ENCODE measurements at regions not wholly inside any gene's neighbourhood (a gene's known extent, or its start where the extent isn't known, plus 50 kb on each side); places are given as distances from the start of the nearest gene placed in this dataset.

DNA sequence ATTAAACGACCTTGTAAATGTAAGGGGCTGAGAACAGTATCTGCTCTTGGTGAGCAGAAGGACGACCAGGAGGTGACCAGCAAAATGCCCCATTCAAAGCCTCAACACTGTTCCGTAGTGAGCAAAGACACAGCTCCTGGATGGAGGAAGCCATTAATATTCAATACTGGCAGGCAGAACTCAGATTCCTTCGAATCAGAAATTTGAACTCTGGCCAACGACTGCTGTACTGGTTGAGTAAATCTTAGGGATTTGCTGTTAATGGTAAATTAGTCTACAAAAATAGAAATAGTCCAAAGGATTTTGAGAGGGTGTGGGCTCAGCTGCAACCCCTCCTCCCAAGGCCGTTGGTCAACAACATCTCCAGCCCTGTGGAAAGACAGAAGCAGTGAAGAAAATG is 130.5 kb upstream of the PFKP start:
- Histone ChIP-seq H2BK5ac (ENCODE audit: insufficient read length, low read length) (no peak overlapping the region), H3T11ph (ENCODE audit: low read length) (no peak overlapping the region), H3K4me1 (ENCODE audit: insufficient read depth, low read length) (peaks cover 2% of the 10 kb centered on the region; the same call in 1 of the 2 replicates), H4K91ac (ENCODE audit: insufficient read length, low read depth, low read length) (no peak overlapping the region), H4K8ac (replicated peaks; ENCODE audit: insufficient read length, low read depth, low read length) (no peak overlapping the region), H3K14ac (ENCODE audit: insufficient read depth, low read length) (no peak overlapping the region), H3K27me3 (ENCODE audit: insufficient read depth, low read length) (no peaks in the 10 kb centered on the region), H2BK12ac (ENCODE audit: insufficient read length, low read depth, low read length) (no peak overlapping the region), H3K79me2 (ENCODE audit: insufficient read depth, low read length) (no peaks in the 10 kb centered on the region), H3K23me2 (ENCODE audit: insufficient read length, low read depth, low read length, poor library complexity, severe bottlenecking) (no peaks in the 10 kb centered on the region), H3K4ac (ENCODE audit: low read depth, low read length) (no peak overlapping the region), H3K79me1 (ENCODE audit: insufficient read depth, low read depth, low read length, poor library complexity, severe bottlenecking) (no peaks in the 10 kb centered on the region), H4K5ac (ENCODE audit: insufficient read length, low read depth, low read length) (no peak overlapping the region), H2AFZ (ENCODE audit: low read length) (no peak overlapping the region), H3K23ac (ENCODE audit: insufficient read length, low read depth, low read length) (no peak overlapping the region), H2BK15ac (ENCODE audit: low read depth, low read length) (no peak overlapping the region), H3K27ac (ENCODE audit: insufficient read length, low read depth, low read length) (no peak overlapping the region), H3K9ac (ENCODE audit: extremely low read depth, insufficient read length, low read length) (no peak overlapping the region), H3K56ac (ENCODE audit: insufficient read length, low read depth, low read length) (no peak overlapping the region), H4K20me1 (ENCODE audit: control insufficient read depth, insufficient read depth, insufficient read length) (no peaks in the 10 kb centered on the region), H3K18ac (ENCODE audit: insufficient read length, low read depth, low read length) (no peak overlapping the region), H3K9me3 (ENCODE audit: control insufficient read depth, low read depth, low read length) (no peaks in the 10 kb centered on the region), H2BK20ac (ENCODE audit: low read depth, low read length, poor library complexity, severe bottlenecking) (no peak overlapping the region), H3K4me2 (ENCODE audit: insufficient read depth, insufficient read length, low read length) (no peak overlapping the region), H2AK5ac (ENCODE audit: insufficient read length, low read length) (no peak overlapping the region), H2BK120ac (ENCODE audit: low read depth, low read length, poor library complexity, severe bottlenecking) (no peak overlapping the region)
- Mint-ChIP-seq H3K9me3 (peaks cover 2 to 5% of the 10 kb centered on the region in 2 experiments; a peak in 3 of 5 replicates), H3K4me1 (peaks cover 19 to 29% of the 10 kb centered on the region in 2 experiments), H3K27ac (no peak overlapping the region), H3K27me3 (ENCODE audit: low read depth) (no peaks in the 10 kb centered on the region; the same call in none of the 2 replicates), H3K4me3 (no peak overlapping the region), H3K36me3 (ENCODE audit: insufficient read depth in 1 of 3, low read depth in 3 of 3) (peaks cover 0 to 2% (median 0%) of the 10 kb centered on the region in 3 experiments; a peak in 1 of 7 replicates)
- no peak for DNase-seq
- TF ChIP-seq CTCF (conservative IDR thresholded peaks at IDR 0.05): no peak
- no CpG with 5 or more reads among the region's 6 CpGs for WGBS (ENCODE audit: extremely low coverage, insufficient read length, low lambda C conversion rate)
